Esophagus muscularis mucosa (tissue), 4 donors: ENCODE measurements at regions not wholly inside any gene's neighbourhood (a gene's known extent, or its start where the extent isn't known, plus 50 kb on each side); places are given as distances from the start of the nearest gene placed in this dataset.
A peak's percentile ranks its signal among the peaks of the same experiment; 100 is the strongest.

Experiments
- DNase-seq: peaks from one replicate; pipeline ENCODE4 v3.0.0-alpha.2; 2017; ENCODE audit errors: extremely low spot score
- H3K27ac ChIP-seq, 4 donors: fragments of 200-600 bp; sonication (generic); replicated peaks in 1 of 4; 1 replicate in 3 of 4; 2 replicates in 1 of 4; pipeline ENCODE4 v1.5.1; 2016 to 2019; ENCODE audit warnings: mild to moderate bottlenecking in 1 of 4
- H3K27me3 ChIP-seq, 4 donors: fragments of 200-600 bp; sonication (generic); one replicate each; pipeline versions ENCODE4 v1.5.1 to v1.6.0; 2016 to 2019
- H3K36me3 ChIP-seq, 4 donors: fragments of 200-600 bp; sonication (generic); one replicate each; pipeline ENCODE4 v1.5.1; 2016 to 2019
- H3K4me1 ChIP-seq, 4 donors: fragments of 200-600 bp; sonication (generic); one replicate each; pipeline ENCODE4 v1.5.1; 2016 to 2019
- H3K4me3 ChIP-seq, 4 donors: fragments of 200-600 bp; sonication (generic); 1 replicate in 2 of 4; 2 replicates in 2 of 4; pipeline ENCODE4 v1.5.1; 2016 to 2019; ENCODE audit warnings: mild to moderate bottlenecking in 4 of 4, moderate library complexity in 1 of 4
- H3K9me3 ChIP-seq, 4 donors: fragments of 200-600 bp; sonication (generic); 1 replicate in 3 of 4; 2 replicates in 1 of 4; pipeline ENCODE4 v1.5.1; 2016 to 2019
- EP300 ChIP-seq: sonication (generic); formaldehyde crosslinking; IDR thresholded peaks from one replicate; pipeline ENCODE4 v1.6.1; 2017; ENCODE audit warnings: antibody characterized with exemption
- POLR2A ChIP-seq: fragments of 450-650 bp; IDR thresholded peaks from one replicate; pipeline ENCODE4 v1.6.1; 2017; ENCODE audit warnings: antibody characterized with exemption, moderate library complexity, mild to moderate bottlenecking, low read depth
- POLR2AphosphoS5 ChIP-seq, 2 donors: sonication (generic); formaldehyde crosslinking; IDR thresholded peaks; one replicate each; pipeline ENCODE4 v1.6.1; 2017; ENCODE audit warnings: antibody characterized with exemption in 2 of 2
- WGBS: methylation state at CpG from one replicate; pipeline ENCODE4 v1.1.5; 2018; 5-methylcytosine and 5-hydroxymethylcytosine counted together
- intact Hi-C: fragments of 100-400 bp; cut with DNase I; formaldehyde crosslinking; loops from one replicate; pipeline ENCODE4 v1.15.1; 2023
- TF ChIP-seq, protein P1 (sequence below), 3 experiments: fragments of 200-600 bp in 2 of 3; fragments of 450-650 bp in 1 of 3; sonication (generic) in 2 of 3; IDR thresholded peaks; one replicate each; pipeline ENCODE4 v1.5.1; 2017 to 2019; ENCODE audit warnings: antibody characterized with exemption in 3 of 3, mild to moderate bottlenecking in 2 of 3, moderate library complexity in 1 of 3

DNA sequence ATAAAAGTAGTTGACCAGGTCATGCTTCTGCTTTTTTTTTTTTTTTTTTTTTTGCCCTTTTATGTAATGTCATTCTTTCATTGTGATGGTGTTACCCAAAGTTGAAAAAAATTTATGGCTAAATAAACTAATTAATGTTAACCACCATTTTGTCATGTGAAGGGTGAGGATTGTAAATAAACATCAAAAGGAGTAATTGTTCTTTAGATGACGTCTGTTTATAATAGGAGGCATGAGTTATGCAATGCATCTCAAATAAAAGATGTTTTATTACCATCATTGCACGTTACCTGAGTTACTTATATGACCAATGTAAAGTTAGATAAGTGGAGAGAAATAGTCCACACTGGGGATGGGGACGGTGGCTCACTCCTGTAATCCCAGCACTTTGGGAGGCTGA lies 349.9 kb upstream of the PDE3A start:
- intact Hi-C loops: no loop called here
- no peak for DNase-seq
- H3K36me3 ChIP-seq: no peaks in the 10 kb centered on the region
- no peaks in the 10 kb centered on the region for H3K4me1 ChIP-seq
- H3K9me3 ChIP-seq: no peaks in the 10 kb centered on the region
- no peak overlapping the region for H3K27ac ChIP-seq
- H3K4me3 ChIP-seq: no peak overlapping the region
- WGBS: 45% methylated on average over 3 of the region's 3 CpGs
- H3K27me3 ChIP-seq: no peaks in the 10 kb centered on the region
- TF ChIP-seq POLR2AphosphoS5 (IDR thresholded peaks at IDR 0.05) (no peak), EP300 (no peak), POLR2A (no peak)
- TF ChIP-seq, protein P1, sequence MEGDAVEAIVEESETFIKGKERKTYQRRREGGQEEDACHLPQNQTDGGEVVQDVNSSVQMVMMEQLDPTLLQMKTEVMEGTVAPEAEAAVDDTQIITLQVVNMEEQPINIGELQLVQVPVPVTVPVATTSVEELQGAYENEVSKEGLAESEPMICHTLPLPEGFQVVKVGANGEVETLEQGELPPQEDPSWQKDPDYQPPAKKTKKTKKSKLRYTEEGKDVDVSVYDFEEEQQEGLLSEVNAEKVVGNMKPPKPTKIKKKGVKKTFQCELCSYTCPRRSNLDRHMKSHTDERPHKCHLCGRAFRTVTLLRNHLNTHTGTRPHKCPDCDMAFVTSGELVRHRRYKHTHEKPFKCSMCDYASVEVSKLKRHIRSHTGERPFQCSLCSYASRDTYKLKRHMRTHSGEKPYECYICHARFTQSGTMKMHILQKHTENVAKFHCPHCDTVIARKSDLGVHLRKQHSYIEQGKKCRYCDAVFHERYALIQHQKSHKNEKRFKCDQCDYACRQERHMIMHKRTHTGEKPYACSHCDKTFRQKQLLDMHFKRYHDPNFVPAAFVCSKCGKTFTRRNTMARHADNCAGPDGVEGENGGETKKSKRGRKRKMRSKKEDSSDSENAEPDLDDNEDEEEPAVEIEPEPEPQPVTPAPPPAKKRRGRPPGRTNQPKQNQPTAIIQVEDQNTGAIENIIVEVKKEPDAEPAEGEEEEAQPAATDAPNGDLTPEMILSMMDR (IDR thresholded peaks at IDR 0.05): no peak

DNA sequence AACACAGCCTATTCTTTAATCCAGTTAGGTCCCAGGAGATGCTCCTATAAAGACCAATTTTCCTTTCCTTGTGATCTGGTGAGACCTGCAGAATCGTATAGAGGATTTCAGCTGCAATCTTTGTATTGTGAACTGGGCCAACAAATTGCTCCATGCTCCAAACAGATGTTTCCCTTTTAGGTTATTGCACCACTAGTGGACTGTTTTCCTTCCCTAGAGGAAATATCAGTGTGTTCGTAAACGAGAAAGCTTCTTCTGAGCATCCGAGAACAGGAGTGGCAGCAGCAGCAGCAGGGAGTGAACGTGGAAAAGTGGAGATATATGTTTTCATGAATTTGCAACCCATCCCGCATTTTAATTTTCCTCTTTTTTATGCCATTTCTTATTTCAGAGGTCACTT lies 344.1 kb upstream of the PDE3A start:
- intact Hi-C loops: no loop called here
- DNase-seq: no peak
- Histone ChIP-seq H3K4me1 (peaks cover 0 to 12% (median 2%) of the 10 kb centered on the region in 4 donors), H3K27ac (no peak overlapping the region), H3K9me3 (no peaks in the 10 kb centered on the region), H3K27me3 (no peaks in the 10 kb centered on the region), H3K36me3 (no peaks in the 10 kb centered on the region), H3K4me3 (no peak overlapping the region)
- TF ChIP-seq POLR2AphosphoS5 (IDR thresholded peaks at IDR 0.05): peak; percentile 29 to 55
- TF ChIP-seq, protein P1 (IDR thresholded peaks at IDR 0.05): no peak
- WGBS: 69% methylated on average over 6 of the region's 6 CpGs

DNA sequence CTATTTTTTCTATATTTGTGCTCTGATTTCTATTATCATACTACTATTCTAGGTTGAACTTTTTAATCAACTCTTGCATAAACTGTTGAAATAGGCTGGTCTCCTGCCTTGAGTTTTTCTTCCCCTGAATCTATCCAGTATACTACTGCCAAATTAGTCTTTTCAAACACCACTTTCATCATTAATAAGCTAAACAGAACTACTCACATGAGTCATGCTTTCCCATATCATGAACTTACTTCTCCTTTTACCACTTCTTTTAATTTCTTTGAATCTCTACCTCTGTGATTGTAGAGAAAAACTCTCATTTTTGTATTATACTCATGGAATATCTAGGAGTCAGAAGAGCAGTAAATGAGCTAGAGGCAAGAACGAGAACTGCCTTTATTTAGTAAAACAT lies 340.3 kb upstream of the PDE3A start:
- 95% methylated on average over 1 of the region's 1 CpG for WGBS
- Histone ChIP-seq H3K27ac (no peak overlapping the region), H3K4me3 (no peak overlapping the region), H3K9me3 (no peaks in the 10 kb centered on the region), H3K36me3 (no peaks in the 10 kb centered on the region), H3K4me1 (peaks cover 0 to 26% (median 13%) of the 10 kb centered on the region in 4 donors), H3K27me3 (no peaks in the 10 kb centered on the region)
- TF ChIP-seq EP300 (no peak), POLR2A (no peak), POLR2AphosphoS5 (IDR thresholded peaks at IDR 0.05) (no peak)
- TF ChIP-seq, protein P1 (IDR thresholded peaks at IDR 0.05): no peak
- intact Hi-C loops: no loop called here
- no peak for DNase-seq

DNA sequence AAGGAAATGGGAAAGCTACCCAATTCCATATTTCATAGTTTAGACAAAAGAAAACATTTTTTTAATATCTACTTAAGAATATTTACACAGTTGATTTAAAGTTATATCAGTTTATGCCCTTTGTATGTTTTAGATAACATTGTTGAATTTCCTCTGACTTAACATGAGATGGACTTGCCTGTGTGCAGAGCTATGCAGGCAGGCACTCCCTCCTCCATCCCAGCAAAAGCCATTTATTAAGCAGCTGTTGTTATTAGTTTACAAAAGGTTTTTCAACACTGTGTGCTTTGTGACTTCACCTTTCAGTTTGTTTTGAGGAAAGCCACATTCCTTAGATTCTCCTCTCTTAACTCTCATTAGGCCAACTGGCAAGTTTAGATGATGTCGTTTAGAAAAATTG lies 337.5 kb upstream of the PDE3A start:
- no peak overlapping the region for H3K27ac ChIP-seq
- 40% methylated on average over 1 of the region's 1 CpG for WGBS
- H3K4me1 ChIP-seq: peaks cover 0 to 26% (median 13%) of the 10 kb centered on the region in 4 donors
- DNase-seq: no peak
- no peaks in the 10 kb centered on the region for H3K27me3 ChIP-seq
- H3K36me3 ChIP-seq: no peaks in the 10 kb centered on the region
- no peak for TF ChIP-seq POLR2AphosphoS5 (IDR thresholded peaks at IDR 0.05)
- no peaks in the 10 kb centered on the region for H3K9me3 ChIP-seq
- no peak overlapping the region for H3K4me3 ChIP-seq
- intact Hi-C loops: no loop called here

DNA sequence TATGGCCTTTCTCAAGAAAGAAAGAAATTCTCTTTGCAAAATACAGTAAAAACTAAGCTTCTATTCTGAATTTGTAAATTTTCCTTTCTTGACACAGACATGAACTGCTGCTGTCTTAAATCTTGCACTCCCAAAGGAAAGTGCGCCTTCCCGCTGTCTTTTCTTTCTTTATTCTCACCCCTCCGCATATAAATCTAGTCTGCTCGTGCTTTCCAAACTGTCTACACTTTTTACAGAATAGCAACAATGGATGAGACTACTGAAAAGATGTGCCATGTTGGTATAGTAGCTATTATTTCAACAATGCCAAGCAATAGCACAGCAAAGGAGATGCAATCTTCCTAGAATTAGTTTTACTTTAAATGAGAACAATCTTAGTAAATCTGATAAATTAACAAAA lies 328.8 kb upstream of the PDE3A start:
- Histone ChIP-seq H3K4me1 (peaks cover 0 to 14% (median 9%) of the 10 kb centered on the region in 4 donors), H3K36me3 (no peaks in the 10 kb centered on the region), H3K4me3 (no peak overlapping the region), H3K27ac (no peak overlapping the region), H3K27me3 (no peaks in the 10 kb centered on the region), H3K9me3 (no peaks in the 10 kb centered on the region)
- TF ChIP-seq POLR2A (no peak), POLR2AphosphoS5 (IDR thresholded peaks at IDR 0.05) (no peak), EP300 (no peak)
- TF ChIP-seq, protein P1 (IDR thresholded peaks at IDR 0.05): no peak
- DNase-seq: no peak
- intact Hi-C loops: no loop called here
- WGBS: 99% methylated on average over 4 of the region's 4 CpGs
